ENCODE measurements at regions not wholly inside any gene's neighbourhood (a gene's known extent, or its start where the extent isn't known, plus 50 kb on each side); places are given as distances from the start of the nearest gene placed in this dataset.
"Not testable (repeated sequence)": the region's sequence is repeated elsewhere in the genome, so short reads cannot be mapped to it uniquely, and the experiment has no call there.

GRCh38 chr10:52499281-52499680 lies 185.2 kb downstream of the DKK1 start:
- ChIA-PET CTCF (no interaction called here), POLR2A (no interaction called here)
- ATAC-seq (no peak), DNase-seq (no peak)
- Mint-ChIP-seq H3K27ac (no peak overlapping the region), H3K9me3 (peaks cover 5% of the 10 kb centered on the region), H3K4me3 (no peak overlapping the region), H3K27me3 (no peaks in the 10 kb centered on the region), H3K4me1 (ENCODE audit: low read depth) (no peaks in the 10 kb centered on the region), H3K36me3 (ENCODE audit: low read depth) (no peaks in the 10 kb centered on the region)
- intact Hi-C loops (cut with micrococcal nuclease) = no loop called here
- no peak for TF ChIP-seq CTCF (IDR thresholded peaks at IDR 0.05)

- Mint-ChIP-seq H3K36me3 (ENCODE audit: low read depth) (no peaks in the 10 kb centered on the region), H3K9me3 (peaks cover 12% of the 10 kb centered on the region), H3K4me1 (ENCODE audit: low read depth) (no peaks in the 10 kb centered on the region), H3K4me3 (no peak overlapping the region), H3K27ac (no peak overlapping the region), H3K27me3 (no peaks in the 10 kb centered on the region)
- TF ChIP-seq CTCF (IDR thresholded peaks at IDR 0.05) = no peak
- DNase-seq (no peak), ATAC-seq (no peak)
- CTCF ChIA-PET = no interaction called here
- POLR2A ChIA-PET = no interaction called here
- intact Hi-C loops (cut with micrococcal nuclease) = no loop called here
Observed at GRCh38 chr10:52500476-52500875, 186.4 kb downstream of the DKK1 start.

- TF ChIP-seq CTCF (IDR thresholded peaks at IDR 0.05) = no peak
- intact Hi-C loops (cut with micrococcal nuclease) = no loop called here
- ChIA-PET CTCF (no interaction called here), POLR2A (no interaction called here)
- H3K9me3 Mint-ChIP-seq = peaks cover 12% of the 10 kb centered on the region
- DNase-seq = no peak
- no peak for ATAC-seq
- H3K36me3 Mint-ChIP-seq (ENCODE audit: low read depth) = no peaks in the 10 kb centered on the region
- H3K27me3 Mint-ChIP-seq = no peaks in the 10 kb centered on the region
- no peaks in the 10 kb centered on the region for H3K4me1 Mint-ChIP-seq (ENCODE audit: low read depth)
- H3K27ac Mint-ChIP-seq = no peak overlapping the region
- H3K4me3 Mint-ChIP-seq = no peak overlapping the region
Observed at GRCh38 chr10:52502237-52502636, 188.2 kb downstream of the DKK1 start.

GRCh38 chr10:52505341-52505740 lies 191.3 kb downstream of the DKK1 start:
- CTCF ChIA-PET, DNase-seq: not testable (repeated sequence)

GRCh38 chr10:52514481-52514880 lies 200.4 kb downstream of the DKK1 start:
- Mint-ChIP-seq H3K36me3 (ENCODE audit: low read depth) (no peaks in the 10 kb centered on the region), H3K27me3 (no peaks in the 10 kb centered on the region), H3K27ac (no peak overlapping the region), H3K4me1 (ENCODE audit: low read depth) (no peaks in the 10 kb centered on the region), H3K9me3 (peaks cover 9% of the 10 kb centered on the region), H3K4me3 (no peak overlapping the region)
- ChIA-PET CTCF (no interaction called here), POLR2A (no interaction called here)
- no peak for TF ChIP-seq CTCF (IDR thresholded peaks at IDR 0.05)
- DNase-seq (no peak), ATAC-seq (no peak)
- intact Hi-C loops (cut with micrococcal nuclease) = no loop called here

More at GRCh38 chr10:52505341-52505740, 191.3 kb downstream of the DKK1 start:
- ATAC-seq; POLR2A ChIA-PET; H3K27ac Mint-ChIP-seq; H3K36me3 Mint-ChIP-seq (ENCODE audit: low read depth); intact Hi-C loops (cut with micrococcal nuclease); H3K4me3 Mint-ChIP-seq; H3K27me3 Mint-ChIP-seq; H3K4me1 Mint-ChIP-seq (ENCODE audit: low read depth): not testable (repeated sequence)
- H3K9me3 Mint-ChIP-seq = peaks cover 10% of the 10 kb centered on the region

GRCh38 chr10:52517012-52517411 lies 202.9 kb downstream of the DKK1 start:
- Mint-ChIP-seq H3K36me3 (ENCODE audit: low read depth) (no peaks in the 10 kb centered on the region), H3K27me3 (no peaks in the 10 kb centered on the region), H3K4me1 (ENCODE audit: low read depth) (no peaks in the 10 kb centered on the region), H3K4me3 (no peak overlapping the region), H3K9me3 (peaks cover 3% of the 10 kb centered on the region), H3K27ac (no peak overlapping the region)
- CTCF ChIA-PET = no interaction called here
- DNase-seq (no peak), ATAC-seq (no peak)
- TF ChIP-seq CTCF (IDR thresholded peaks at IDR 0.05) = no peak
- intact Hi-C loops (cut with micrococcal nuclease) = no loop called here
- POLR2A ChIA-PET = interaction anchor here (0.7 kb wide), 1 partner anchor 273 kb away, joined by 3 read pairs; no protein-coding TSS in a partner anchor

All from activated CD8-positive, alpha-beta T cell treated with anti-CD3 and anti-CD28 coated beads for 36 hours (primary cell).